ENCODE measurements at regions not wholly inside any gene's neighbourhood (a gene's known extent, or its start where the extent isn't known, plus 50 kb on each side); places are given as distances from the start of the nearest gene placed in this dataset.
"Not testable (repeated sequence)": the region's sequence is repeated elsewhere in the genome, so short reads cannot be mapped to it uniquely, and the experiment has no call there.

DNA sequence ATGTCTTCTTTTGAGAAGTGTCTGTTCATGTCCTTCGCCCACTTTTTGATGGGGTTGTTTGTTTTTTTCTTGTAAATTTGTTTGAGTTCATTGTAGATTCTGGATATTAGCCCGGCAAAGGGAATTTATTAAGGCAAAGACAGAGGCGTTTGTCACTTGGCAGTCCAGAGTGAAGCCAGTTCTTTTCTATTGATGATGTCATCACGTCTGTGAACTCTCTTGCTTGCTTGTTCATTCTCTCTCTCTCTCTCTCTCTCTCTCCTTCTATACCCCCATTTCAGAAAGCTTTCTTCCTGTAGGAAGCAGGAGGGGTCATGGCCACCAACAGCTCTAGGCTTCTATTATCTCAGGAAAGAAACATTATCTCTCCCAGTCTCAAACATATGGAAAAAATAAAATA, 291.3 kb downstream of the OMA1 start:
- no peak for DNase-seq (ENCODE audit: low read depth)

DNA sequence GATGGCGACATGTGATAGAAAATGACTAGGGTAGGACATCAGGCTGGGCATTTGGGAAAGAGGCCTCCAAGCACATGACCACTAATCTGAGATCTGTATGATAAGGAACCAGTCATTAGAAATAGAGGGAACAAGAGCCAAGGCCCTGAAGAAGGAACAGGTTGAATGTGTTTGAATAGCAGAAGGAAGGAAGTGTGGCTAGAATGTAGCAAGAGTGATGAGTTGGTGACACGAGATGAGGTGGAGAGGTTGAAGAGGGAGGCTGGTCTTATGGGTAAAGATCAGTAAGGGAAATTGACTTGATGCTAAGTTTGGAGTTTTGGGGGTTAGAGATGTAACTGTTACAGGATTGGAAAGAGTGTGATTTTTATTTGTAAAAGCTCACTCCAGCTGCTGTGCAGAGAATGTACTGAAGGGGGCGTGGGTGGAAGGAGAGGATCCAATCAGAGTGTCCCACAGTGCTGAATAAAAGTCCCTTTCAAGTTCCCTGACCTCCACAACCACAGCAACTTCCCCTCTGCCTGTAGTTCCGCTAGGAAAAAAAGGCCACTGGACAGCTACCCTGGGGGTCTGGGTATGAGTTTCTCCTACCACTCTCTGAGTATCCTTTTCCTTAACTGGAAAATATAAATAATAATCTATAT, 295.0 kb downstream of the OMA1 start:
- no peak for DNase-seq (ENCODE audit: low read depth)

DNA sequence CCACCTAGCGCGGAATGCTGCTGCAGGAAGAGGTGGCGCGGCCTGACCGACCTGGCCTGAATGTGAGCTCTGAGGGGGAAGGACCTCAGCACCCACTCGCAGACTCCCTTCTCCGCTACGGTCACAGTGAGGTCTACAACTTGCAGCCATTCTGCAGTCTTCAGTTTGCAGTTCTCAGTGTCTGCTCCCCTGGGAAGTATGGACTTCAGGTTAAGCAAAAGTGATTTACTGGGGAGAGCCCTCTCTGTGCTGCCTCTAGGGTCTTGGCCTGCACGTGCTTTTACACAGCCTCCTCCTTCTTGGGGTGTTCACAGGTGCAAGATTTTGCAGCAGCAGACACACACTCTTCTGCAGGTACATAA, 296.0 kb downstream of the OMA1 start:
- DNase-seq (ENCODE audit: low read depth), result no peak

DNA sequence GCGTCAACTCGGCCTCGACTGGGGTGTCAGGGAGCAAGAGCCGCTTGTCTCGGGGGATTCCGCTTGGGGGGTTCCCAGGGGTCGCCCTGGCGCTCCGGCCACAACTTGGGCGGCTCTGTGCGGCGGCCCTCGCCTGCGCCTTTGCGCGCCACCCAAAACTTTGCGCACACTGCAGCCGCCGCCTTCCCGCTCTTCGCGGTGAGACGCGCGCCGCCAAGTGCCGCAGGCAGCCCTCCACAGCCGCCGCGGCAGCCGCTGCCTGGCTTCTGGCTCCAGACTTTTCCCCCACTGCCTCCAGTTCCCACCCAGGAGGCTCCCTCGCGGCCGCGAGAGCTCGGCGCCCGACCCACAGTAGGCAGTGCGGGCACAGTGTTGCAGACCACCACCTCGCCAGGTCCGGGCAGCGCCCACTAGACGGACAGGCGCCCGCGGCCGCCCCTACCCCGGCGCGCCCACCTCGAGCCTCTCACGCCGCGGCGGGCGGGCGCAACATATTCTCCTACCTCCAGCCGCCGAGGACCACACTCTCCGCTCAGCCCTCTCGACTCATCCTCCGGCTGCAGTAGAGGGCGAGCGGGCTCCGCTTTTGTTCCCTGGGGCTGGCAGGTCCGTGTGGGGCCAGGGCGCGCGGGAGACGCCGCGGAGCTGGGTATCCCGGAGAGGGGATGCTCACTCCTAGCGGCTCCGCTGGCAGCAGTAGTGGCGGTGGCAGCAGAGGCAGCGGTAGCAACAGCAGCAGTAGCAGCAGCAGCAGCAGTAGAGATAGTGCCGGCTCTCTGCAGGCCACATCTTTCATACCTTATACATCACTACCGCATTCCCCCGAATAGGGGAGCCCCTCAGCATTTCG, 296.6 kb downstream of the OMA1 start:
- no peak for DNase-seq (ENCODE audit: low read depth)

DNA sequence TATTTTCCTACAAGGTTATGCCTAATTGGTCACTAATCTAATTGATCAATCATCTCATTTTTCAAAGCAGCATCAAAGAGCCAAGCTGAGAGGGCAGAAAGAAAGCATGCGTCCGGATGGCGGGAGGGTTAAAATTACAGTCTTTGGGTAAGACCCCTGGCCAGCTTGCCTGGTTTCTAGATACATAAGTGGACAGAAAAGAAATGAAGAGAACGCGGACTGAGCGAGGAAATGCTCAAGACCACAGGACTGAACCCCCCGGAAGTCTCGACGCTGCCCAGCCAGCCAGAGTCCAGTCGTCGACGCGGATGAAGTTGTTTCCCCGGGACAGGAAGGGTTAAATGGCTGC, 297.2 kb downstream of the OMA1 start:
- DNase-seq (ENCODE audit: low read depth), result no peak

DNA sequence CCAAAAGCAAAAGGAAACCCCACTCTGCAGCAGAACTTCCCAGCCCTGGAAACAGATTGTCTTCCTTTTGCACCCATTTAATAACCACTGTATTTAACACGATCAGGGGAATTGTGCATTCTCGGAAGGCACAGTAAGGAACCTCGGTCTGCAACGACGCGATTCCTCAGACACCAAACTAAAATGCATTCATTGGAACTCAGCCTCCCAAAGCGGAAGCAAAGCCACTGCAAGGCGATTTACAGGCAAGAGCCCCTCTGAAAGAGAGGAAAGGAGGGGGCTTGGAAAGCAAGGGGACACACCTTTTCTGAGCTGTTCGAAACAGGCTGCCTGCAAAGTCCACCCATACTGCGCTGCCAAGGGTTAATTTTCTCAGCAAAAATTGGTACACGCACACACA, 297.7 kb downstream of the OMA1 start:
- DNase-seq (ENCODE audit: low read depth), result no peak

DNA sequence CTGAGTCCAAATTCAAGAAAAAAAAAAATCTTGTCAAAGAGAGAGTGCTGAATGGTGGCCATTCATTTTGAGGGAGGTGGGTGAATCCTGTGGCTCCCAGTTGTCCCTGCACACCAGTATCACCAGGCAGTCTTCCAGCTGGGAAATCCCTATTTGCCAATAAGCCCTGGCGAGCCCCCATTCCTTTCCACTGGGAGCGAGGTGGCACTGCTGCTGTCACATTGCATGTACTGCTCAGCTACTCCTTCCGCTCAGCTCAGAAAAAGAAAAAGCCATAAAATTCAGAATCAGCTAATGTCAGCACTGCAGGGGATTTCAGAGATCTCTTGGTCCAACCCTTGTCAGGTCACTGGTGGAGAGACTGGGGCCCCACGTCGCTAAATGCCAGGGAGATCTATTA, 298.5 kb downstream of the OMA1 start:
- no peak for DNase-seq (ENCODE audit: low read depth)

DNA sequence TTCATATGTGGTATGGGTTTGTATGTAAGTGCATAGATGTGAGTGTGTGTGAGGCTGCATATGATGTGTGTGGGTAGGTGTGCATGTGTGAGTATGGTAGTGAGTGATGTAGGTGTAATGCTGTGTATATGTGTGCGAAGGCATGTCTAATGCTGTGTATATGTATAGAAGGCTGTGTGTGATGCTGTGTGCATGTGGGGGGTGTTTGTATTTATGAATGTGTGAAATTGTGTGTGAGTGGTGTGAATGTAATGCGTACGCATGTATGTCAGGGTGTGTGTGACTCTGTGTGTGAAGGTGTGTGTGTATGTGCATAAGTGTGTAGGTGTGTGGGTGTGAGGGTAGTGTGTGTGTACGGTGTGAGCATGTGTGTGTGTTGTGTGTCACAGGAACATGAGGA, 300.0 kb downstream of the OMA1 start:
- DNase-seq (ENCODE audit: low read depth), result no peak

DNA sequence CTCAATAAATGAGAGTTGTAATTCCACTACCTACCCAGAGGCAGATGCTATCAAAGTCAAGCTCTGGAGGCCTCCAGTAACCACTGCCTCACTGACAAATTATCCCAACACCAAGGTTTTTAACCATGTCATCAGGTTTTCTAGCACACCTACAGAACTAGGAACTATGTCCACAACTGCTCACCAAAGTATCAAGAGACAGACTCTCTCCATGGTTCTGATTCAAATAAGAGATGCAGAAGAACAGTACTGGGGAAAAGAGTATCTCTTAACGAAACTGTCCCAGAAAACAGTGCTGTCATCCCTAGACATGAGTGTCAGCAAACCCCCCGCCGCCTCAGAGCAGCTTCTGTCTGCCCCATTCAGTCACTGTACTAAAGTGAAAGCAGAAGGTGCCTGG, 301.7 kb downstream of the OMA1 start:
- DNase-seq (ENCODE audit: low read depth), result no peak

DNA sequence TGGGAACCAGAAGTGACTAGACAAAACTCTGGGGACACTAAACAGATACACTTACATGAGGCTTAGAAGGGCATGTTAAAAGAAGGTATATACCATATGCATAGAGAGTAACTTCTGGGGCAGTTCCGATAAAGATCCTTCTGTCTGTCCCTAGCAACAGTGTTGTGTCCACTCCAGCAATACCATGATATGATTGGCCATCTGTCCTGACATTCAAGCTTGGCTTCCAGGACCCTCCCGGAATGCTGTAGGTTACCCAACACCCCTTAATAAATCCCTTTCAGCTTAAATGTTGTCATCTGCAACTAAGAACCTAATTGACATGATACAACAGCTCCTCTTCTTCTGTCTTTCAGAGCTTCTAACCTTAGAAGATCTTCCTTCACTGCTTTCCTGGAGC, 307.7 kb downstream of the OMA1 start:
- no peak for DNase-seq (ENCODE audit: low read depth)

DNA sequence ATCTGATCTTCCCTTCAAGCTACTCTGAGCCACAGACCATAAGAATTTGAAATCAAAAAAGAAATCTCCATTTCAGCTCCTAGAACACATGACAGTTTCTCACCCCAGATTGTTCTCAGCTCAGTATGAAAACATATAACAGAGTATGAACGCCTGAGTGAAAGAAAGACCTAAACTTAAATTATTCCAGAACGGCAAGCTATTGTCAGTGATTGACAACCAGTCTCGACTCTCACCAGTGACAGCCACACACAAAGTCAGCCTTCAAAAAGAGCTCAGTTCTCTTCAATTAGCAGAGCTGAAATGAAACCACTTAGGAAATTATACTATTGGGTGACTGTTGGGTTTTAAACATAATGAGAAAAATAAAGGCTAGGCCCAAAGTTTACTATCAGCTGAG, 312.8 kb downstream of the OMA1 start:
- DNase-seq (ENCODE audit: low read depth), result no peak

DNA sequence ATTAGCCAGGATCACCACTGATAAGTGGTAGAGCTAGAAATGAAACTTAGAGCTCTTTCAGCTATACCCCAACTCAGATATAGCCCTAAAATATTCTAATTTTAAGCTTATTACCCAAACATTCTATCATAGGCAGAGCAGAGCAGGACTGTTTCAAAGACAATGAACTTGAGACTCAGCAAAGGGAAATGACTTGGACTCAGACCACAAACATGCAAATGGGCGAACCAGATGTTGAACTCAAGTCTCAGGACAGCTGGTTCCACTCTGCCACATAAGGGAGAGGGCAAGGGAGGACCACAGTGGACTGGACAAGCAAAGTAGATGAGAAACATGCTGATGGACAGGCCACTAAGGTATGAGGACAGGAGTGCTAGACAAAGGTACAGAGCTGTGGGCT, 315.3 kb downstream of the OMA1 start:
- no peak for DNase-seq (ENCODE audit: low read depth)

DNA sequence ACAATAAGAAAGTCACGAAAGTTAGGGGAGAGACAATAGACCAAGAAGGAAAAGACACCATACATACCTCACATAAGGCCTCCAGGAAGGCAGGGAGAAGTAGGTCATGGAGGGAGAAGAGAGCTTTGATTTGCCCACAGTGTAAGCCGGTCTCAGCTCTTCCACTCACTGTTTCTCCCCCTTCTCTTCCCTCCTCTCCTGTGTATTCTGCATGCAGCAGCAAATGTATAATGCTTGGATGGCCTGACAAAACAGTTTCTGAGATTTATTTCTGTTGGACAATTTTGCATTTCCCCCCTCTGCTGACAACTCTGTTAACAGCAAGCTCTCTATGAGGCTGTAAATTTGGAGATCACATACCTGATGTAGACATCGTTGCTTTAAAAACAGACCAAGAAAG, 318.9 kb downstream of the OMA1 start:
- no peak for DNase-seq (ENCODE audit: low read depth)

DNA sequence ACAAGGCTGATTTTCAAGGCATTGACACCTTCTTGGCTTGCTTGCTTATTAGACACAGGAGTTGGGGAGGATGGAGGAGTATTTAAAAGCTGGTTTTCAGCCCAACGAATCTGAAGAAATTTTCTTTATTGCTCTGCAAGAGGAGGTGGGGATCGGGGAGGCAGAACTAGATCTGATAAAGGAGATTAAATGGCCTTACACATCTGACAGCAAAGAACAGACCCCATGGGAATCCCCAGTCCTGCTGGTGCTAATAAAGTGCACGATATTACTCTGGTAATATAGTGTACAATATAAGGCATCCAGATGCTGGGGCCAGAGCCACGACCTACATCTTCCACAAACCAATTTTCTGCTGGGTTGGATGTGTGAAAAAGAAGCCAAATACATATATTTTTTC, 323.0 kb downstream of the OMA1 start:
- no peak for DNase-seq (ENCODE audit: low read depth)

DNA sequence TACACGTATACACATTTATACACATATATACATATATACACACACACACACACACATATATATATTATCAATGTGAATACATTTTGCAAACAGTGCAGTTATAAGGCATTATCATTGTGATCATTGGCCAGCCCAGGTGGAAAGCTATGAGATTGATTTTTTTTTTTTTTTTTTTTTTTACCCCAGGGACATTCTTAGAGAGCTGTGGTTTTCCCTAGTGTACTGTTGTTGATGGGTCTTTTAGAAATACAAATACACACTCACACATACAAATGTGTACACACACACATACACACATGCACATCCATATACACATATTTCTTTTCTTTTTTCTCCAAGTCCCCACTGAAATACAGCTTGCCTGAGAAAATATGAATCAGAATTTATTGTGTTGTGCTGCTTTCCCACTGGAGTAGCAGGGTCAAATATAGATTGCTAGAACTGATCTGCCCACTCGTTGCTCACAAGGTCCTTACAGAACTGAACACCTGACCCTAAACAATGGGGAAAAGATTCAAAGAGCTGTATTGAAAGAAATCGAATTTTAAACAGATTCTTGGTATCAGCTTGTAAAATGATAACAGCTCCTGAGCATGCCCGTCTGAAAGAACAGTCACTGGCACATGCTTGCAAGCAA, 325.6 kb downstream of the OMA1 start:
- DNase-seq (ENCODE audit: low read depth), result no peak

DNA sequence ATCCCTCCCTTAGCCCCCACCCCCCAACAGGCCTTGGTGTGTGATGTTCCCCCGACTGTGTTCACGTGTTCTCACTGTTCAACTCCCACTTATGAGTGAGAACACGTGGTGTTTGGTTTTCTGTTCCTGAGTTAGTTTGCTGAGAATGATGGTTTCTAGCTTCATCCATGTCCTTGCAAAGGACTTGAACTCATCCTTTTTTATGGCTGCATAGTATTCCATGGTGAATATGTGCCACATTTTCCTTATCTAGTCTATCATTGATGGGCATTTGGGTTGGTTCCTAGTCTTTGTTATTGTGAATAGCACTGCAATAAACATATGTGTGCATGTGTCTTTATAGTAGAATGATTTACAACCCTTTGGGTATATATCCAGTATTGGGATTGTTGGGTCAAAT, 330.4 kb downstream of the OMA1 start:
- DNase-seq (ENCODE audit: low read depth), result not testable (repeated sequence)

DNA sequence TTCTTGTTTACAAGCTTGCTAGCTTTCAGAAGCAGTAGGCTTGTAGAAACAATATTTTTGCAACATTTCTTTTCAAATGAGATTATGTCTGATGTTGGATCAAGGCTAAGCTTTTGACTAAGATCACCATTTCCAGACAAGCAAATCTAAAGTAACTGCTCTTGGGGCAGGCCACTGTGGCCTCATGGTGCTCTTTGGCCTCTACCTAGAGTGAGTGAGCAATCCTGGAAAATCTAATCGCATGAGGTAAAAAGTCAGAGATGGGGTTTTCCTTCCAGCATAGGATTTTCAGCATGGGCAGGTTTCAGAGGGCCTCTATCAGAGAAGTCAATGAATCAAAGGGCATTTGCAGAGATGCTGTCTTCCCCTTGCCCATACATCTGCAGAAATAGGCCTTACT, 331.9 kb downstream of the OMA1 start:
- no peak for DNase-seq (ENCODE audit: low read depth)

DNA sequence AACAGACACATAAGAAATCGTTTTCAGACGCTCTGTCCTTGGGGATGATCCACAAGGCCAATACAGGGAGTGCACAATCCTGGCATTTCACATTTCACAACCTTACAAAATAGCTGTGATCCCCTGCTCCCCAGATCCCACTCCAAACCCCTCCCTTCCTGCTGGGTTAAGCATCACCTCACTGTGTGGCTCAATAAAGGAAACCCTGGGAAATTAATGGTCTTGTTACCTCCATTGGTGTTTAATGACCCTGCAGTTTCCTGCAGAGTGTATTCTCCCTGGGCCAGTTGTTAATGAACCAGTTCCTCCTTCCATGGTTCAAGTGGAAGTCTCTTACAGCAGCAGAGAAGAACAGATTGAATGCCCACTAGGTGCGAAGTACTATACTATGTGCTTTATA, 334.7 kb downstream of the OMA1 start:
- DNase-seq (ENCODE audit: low read depth), result no peak

DNA sequence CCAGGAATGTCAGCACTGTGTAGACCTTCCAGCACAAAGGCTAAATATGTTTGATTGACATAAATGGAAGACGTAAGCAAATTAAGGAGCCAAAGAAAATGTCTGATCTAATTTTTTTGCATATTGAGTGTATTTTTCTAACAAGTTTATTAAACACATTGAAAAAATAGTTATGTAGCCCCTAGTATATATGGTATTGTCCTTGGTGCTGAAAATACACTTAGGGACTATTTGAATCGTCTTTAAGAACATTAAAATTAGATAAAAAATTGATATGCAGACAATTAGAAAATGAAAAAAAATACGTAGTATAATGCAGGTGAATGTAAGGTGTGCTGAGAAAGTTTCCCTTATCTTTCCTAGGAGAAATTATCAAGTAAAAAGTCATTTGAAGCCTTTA, 337.0 kb downstream of the OMA1 start:
- DNase-seq (ENCODE audit: low read depth), result no peak

DNA sequence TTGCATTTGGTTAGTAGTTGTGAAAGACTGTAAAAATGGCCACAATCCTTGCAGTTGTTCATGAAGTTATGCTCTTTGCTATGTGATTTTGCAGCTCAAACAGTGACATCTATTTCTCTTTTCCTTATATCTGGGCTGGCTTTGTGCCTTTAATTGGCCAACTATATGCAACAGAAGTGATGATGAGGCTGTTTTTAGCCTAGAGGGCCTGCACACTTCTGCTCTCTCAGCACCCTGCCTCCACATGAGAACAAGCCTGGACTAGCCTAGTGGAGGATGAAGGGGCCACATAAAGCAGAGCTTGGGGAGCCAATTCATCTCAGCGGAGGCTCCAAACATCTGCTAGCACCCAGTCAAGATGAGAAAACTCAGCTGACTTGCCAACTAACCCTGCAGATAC, 339.8 kb downstream of the OMA1 start:
- DNase-seq (ENCODE audit: low read depth), result no peak

DNA sequence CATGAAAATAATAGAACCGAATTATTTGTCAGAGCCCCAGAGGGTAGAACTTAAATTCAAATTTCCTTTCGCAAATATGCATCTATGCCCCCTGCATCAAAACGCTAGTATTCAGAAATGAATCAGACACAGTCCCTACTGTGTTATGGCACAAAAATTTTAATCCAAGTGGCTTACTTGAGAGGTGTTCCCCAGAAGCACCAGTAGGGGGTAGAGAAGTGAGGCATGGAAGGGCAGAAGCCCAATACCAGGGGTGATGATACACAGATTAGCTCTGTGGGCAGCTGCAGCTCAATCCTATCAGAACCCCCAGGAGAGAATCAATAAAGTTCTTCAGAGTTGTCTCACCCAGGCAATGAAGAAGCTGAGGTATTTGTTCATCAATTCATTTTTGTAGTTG, 342.2 kb downstream of the OMA1 start:
- DNase-seq (ENCODE audit: low read depth), result no peak

DNA sequence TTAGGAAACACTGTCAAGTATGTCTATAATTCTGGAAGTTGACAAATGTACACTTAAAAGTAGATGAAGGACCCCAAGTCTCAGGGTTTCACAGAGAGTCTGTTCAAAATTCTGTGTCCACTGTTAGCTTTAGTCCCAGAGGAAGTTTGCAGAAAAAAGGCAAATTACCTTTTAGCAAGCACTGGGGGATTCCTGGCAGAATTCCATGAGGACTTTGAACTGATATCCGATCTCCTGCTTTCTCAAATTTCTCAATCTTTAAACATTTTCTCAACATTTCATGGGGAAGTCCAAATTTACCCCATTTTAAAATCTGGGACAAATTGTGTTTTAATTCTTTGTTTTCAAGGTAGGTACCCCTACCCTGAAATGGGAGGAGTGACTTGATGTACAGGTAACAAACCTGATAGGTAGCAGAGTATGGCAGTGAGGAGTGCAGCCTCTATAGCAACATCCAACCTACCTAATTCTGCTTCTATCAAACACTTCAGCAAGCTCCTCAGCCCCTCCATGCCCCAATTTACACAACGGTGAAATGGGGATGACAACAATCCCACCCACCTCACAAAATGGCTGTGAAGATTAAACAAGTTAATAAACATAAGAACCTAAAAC, 344.9 kb downstream of the OMA1 start:
- no peak for DNase-seq (ENCODE audit: low read depth)

DNA sequence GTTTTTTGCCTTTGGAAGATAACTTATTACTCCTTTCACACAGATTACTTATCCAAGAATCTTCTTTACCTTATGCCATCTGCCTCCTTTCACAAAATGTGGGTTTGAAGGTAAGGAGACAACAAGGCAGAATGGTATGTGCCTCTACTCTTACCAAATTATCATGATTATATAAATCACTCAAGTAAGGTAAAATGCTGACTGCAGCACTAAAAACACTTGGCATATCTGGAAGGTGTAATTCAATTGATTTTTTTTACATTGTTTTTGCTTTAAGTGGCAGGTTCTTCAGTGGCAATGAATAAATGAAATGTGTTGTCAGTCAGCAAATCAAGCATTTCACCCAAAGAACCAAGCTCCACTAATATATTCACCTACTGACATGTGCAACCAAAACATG, 346.1 kb downstream of the OMA1 start:
- DNase-seq (ENCODE audit: low read depth), result no peak
